ENCODE measurements at regions not wholly inside any gene's neighbourhood (a gene's known extent, or its start where the extent isn't known, plus 50 kb on each side); places are given as distances from the start of the nearest gene placed in this dataset.

- no peak overlapping the region for H3K4me3 ChIP-seq (ENCODE audit: low read length)
- H3K36me3 ChIP-seq (ENCODE audit: control insufficient read depth, insufficient read depth, low read length, severe bottlenecking): no peaks in the 10 kb centered on the region
- no peak for DNase-seq (ENCODE audit: low read depth)
- no peak overlapping the region for H3K9ac ChIP-seq (ENCODE audit: low read length)
- no peaks in the 10 kb centered on the region for H3K27me3 ChIP-seq (replicated peaks; ENCODE audit: control insufficient read depth, insufficient read depth, low read length)
- peaks cover 21% of the 10 kb centered on the region for H3K4me1 ChIP-seq (ENCODE audit: control insufficient read depth, insufficient read depth, low read length)
- H3K9me3 ChIP-seq (ENCODE audit: control insufficient read depth, low read length): no peaks in the 10 kb centered on the region
Observed at GRCh38 chr9:108674766-108675530, 180.8 kb downstream of the ACTL7B start.

GRCh38 chr9:108673386-108673785, 182.4 kb downstream of the ACTL7B start:
- Histone ChIP-seq H3K4me1 (ENCODE audit: control insufficient read depth, insufficient read depth, low read length) (peaks cover 21% of the 10 kb centered on the region), H3K4me3 (ENCODE audit: low read length) (no peak overlapping the region), H3K27me3 (replicated peaks; ENCODE audit: control insufficient read depth, insufficient read depth, low read length) (no peaks in the 10 kb centered on the region), H3K36me3 (ENCODE audit: control insufficient read depth, insufficient read depth, low read length, severe bottlenecking) (no peaks in the 10 kb centered on the region), H3K9ac (ENCODE audit: low read length) (no peak overlapping the region), H3K9me3 (ENCODE audit: control insufficient read depth, low read length) (no peaks in the 10 kb centered on the region)
- no peak for DNase-seq (ENCODE audit: low read depth)

GRCh38 chr9:108672475-108673190, 183.2 kb downstream of the ACTL7B start:
- Histone ChIP-seq H3K9me3 (ENCODE audit: control insufficient read depth, low read length) (no peaks in the 10 kb centered on the region), H3K36me3 (ENCODE audit: control insufficient read depth, insufficient read depth, low read length, severe bottlenecking) (no peaks in the 10 kb centered on the region), H3K4me1 (ENCODE audit: control insufficient read depth, insufficient read depth, low read length) (peaks cover 21% of the 10 kb centered on the region), H3K4me3 (ENCODE audit: low read length) (no peak overlapping the region), H3K9ac (ENCODE audit: low read length) (no peak overlapping the region), H3K27me3 (replicated peaks; ENCODE audit: control insufficient read depth, insufficient read depth, low read length) (no peaks in the 10 kb centered on the region)
- DNase-seq (ENCODE audit: low read depth): no peak

GRCh38 chr9:108671794-108672193, 184.0 kb downstream of the ACTL7B start:
- Histone ChIP-seq H3K4me1 (ENCODE audit: control insufficient read depth, insufficient read depth, low read length) (peaks cover 21% of the 10 kb centered on the region), H3K4me3 (ENCODE audit: low read length) (no peak overlapping the region), H3K27me3 (replicated peaks; ENCODE audit: control insufficient read depth, insufficient read depth, low read length) (no peaks in the 10 kb centered on the region), H3K36me3 (ENCODE audit: control insufficient read depth, insufficient read depth, low read length, severe bottlenecking) (no peaks in the 10 kb centered on the region), H3K9me3 (ENCODE audit: control insufficient read depth, low read length) (no peaks in the 10 kb centered on the region), H3K9ac (ENCODE audit: low read length) (no peak overlapping the region)
- DNase-seq (ENCODE audit: low read depth): peak; percentile 58

- no peaks in the 10 kb centered on the region for H3K36me3 ChIP-seq (ENCODE audit: control insufficient read depth, insufficient read depth, low read length, severe bottlenecking)
- DNase-seq (ENCODE audit: low read depth): peak; percentile 31
- no peak overlapping the region for H3K4me3 ChIP-seq (ENCODE audit: low read length)
- H3K4me1 ChIP-seq (ENCODE audit: control insufficient read depth, insufficient read depth, low read length): peaks cover 27% of the 10 kb centered on the region
- peak overlapping the region; percentile 39 for H3K9ac ChIP-seq (ENCODE audit: low read length)
- H3K9me3 ChIP-seq (ENCODE audit: control insufficient read depth, low read length): no peaks in the 10 kb centered on the region
- no peaks in the 10 kb centered on the region for H3K27me3 ChIP-seq (replicated peaks; ENCODE audit: control insufficient read depth, insufficient read depth, low read length)
Observed at GRCh38 chr9:108671176-108671575, 184.6 kb downstream of the ACTL7B start.

- peaks cover 47% of the 10 kb centered on the region for H3K4me1 ChIP-seq (ENCODE audit: control insufficient read depth, insufficient read depth, low read length)
- no peaks in the 10 kb centered on the region for H3K36me3 ChIP-seq (ENCODE audit: control insufficient read depth, insufficient read depth, low read length, severe bottlenecking)
- no peaks in the 10 kb centered on the region for H3K27me3 ChIP-seq (replicated peaks; ENCODE audit: control insufficient read depth, insufficient read depth, low read length)
- no peak overlapping the region for H3K4me3 ChIP-seq (ENCODE audit: low read length)
- no peaks in the 10 kb centered on the region for H3K9me3 ChIP-seq (ENCODE audit: control insufficient read depth, low read length)
- no peak overlapping the region for H3K9ac ChIP-seq (ENCODE audit: low read length)
- no peak for DNase-seq (ENCODE audit: low read depth)
Observed at GRCh38 chr9:108668938-108669335, 186.8 kb downstream of the ACTL7B start.

GRCh38 chr9:108668191-108668937, 187.4 kb downstream of the ACTL7B start:
- no peak for DNase-seq (ENCODE audit: low read depth)
- H3K36me3 ChIP-seq (ENCODE audit: control insufficient read depth, insufficient read depth, low read length, severe bottlenecking): no peaks in the 10 kb centered on the region
- H3K9ac ChIP-seq (ENCODE audit: low read length): no peak overlapping the region
- H3K9me3 ChIP-seq (ENCODE audit: control insufficient read depth, low read length): no peaks in the 10 kb centered on the region
- peaks cover 48% of the 10 kb centered on the region for H3K4me1 ChIP-seq (ENCODE audit: control insufficient read depth, insufficient read depth, low read length)
- H3K4me3 ChIP-seq (ENCODE audit: low read length): no peak overlapping the region
- H3K27me3 ChIP-seq (replicated peaks; ENCODE audit: control insufficient read depth, insufficient read depth, low read length): no peaks in the 10 kb centered on the region

GRCh38 chr9:108666240-108666784, 189.5 kb downstream of the ACTL7B start:
- peaks cover 50% of the 10 kb centered on the region for H3K4me1 ChIP-seq (ENCODE audit: control insufficient read depth, insufficient read depth, low read length)
- H3K27me3 ChIP-seq (replicated peaks; ENCODE audit: control insufficient read depth, insufficient read depth, low read length): no peaks in the 10 kb centered on the region
- H3K36me3 ChIP-seq (ENCODE audit: control insufficient read depth, insufficient read depth, low read length, severe bottlenecking): no peaks in the 10 kb centered on the region
- H3K4me3 ChIP-seq (ENCODE audit: low read length): no peak overlapping the region
- no peaks in the 10 kb centered on the region for H3K9me3 ChIP-seq (ENCODE audit: control insufficient read depth, low read length)
- no peak overlapping the region for H3K9ac ChIP-seq (ENCODE audit: low read length)
- peak; percentile 73 for DNase-seq (ENCODE audit: low read depth)

- Histone ChIP-seq H3K27me3 (replicated peaks; ENCODE audit: control insufficient read depth, insufficient read depth, low read length) (no peaks in the 10 kb centered on the region), H3K4me1 (ENCODE audit: control insufficient read depth, insufficient read depth, low read length) (peaks cover 49% of the 10 kb centered on the region), H3K4me3 (ENCODE audit: low read length) (no peak overlapping the region), H3K9me3 (ENCODE audit: control insufficient read depth, low read length) (peaks cover 3% of the 10 kb centered on the region), H3K9ac (ENCODE audit: low read length) (no peak overlapping the region), H3K36me3 (ENCODE audit: control insufficient read depth, insufficient read depth, low read length, severe bottlenecking) (no peaks in the 10 kb centered on the region)
- DNase-seq (ENCODE audit: low read depth): no peak
Observed at GRCh38 chr9:108665521-108666239, 190.1 kb downstream of the ACTL7B start.

GRCh38 chr9:108664309-108665255, 191.2 kb downstream of the ACTL7B start:
- peak; percentile 61 for DNase-seq (ENCODE audit: low read depth)
- Histone ChIP-seq H3K4me3 (ENCODE audit: low read length) (no peak overlapping the region), H3K27me3 (replicated peaks; ENCODE audit: control insufficient read depth, insufficient read depth, low read length) (no peaks in the 10 kb centered on the region), H3K9ac (ENCODE audit: low read length) (no peak overlapping the region), H3K36me3 (ENCODE audit: control insufficient read depth, insufficient read depth, low read length, severe bottlenecking) (no peaks in the 10 kb centered on the region), H3K9me3 (ENCODE audit: control insufficient read depth, low read length) (peaks cover 8% of the 10 kb centered on the region), H3K4me1 (ENCODE audit: control insufficient read depth, insufficient read depth, low read length) (peaks cover 49% of the 10 kb centered on the region)
